Stomach (tissue), 8 donors: ENCODE measurements at regions not wholly inside any gene's neighbourhood (a gene's known extent, or its start where the extent isn't known, plus 50 kb on each side); places are given as distances from the start of the nearest gene placed in this dataset.

Source experiments
- DNase-seq, 2 donors: peaks; one replicate each; pipeline versions ENCODE4 v3.0.0 to v3.0.0-alpha.2; 2013 to 2019
- H3K27ac ChIP-seq, 5 donors: fragments of 200-600 bp in 4 of 5; sonication (generic) in 4 of 5; one replicate each; pipeline ENCODE4 v1.5.1; 2013 to 2019; ENCODE audit warnings: mild to moderate bottlenecking in 1 of 5, moderate library complexity in 1 of 5
- H3K27me3 ChIP-seq, 3 donors: fragments of 200-600 bp; sonication (generic); one replicate each; pipeline ENCODE4 v1.5.1; 2017 to 2019; ENCODE audit warnings: mixed run types in 1 of 3
- H3K36me3 ChIP-seq, 4 donors: fragments of 200-600 bp; sonication (generic); 1 replicate in 3 of 4; 2 replicates in 1 of 4; pipeline ENCODE4 v1.5.1; 2016 to 2019
- H3K4me1 ChIP-seq, 4 donors: fragments of 200-600 bp; sonication (generic); one replicate each; pipeline ENCODE4 v1.5.1; 2016 to 2019
- H3K4me3 ChIP-seq, 4 donors: fragments of 200-600 bp; sonication (generic) in 3 of 4; one replicate each; pipeline ENCODE4 v1.5.1; 2016 to 2019; ENCODE audit warnings: mild to moderate bottlenecking in 1 of 4
- H3K9me3 ChIP-seq, 4 donors: fragments of 200-600 bp; sonication (generic); one replicate each; pipeline ENCODE4 v1.5.1; 2016 to 2019
- CTCF ChIP-seq, 7 experiments: fragments of 450-650 bp in 4 of 7; fragments of 200-600 bp in 3 of 7; sonication (generic) in 3 of 7; IDR thresholded peaks; one replicate each; pipeline ENCODE4 v1.5.1; 2016 to 2019; ENCODE audit warnings: antibody characterized with exemption in 7 of 7, control low read depth in 2 of 7, mild to moderate bottlenecking in 1 of 7
- EP300 ChIP-seq: sonication (generic); formaldehyde crosslinking; IDR thresholded peaks from one replicate; pipeline ENCODE4 v1.6.1; 2017; ENCODE audit warnings: antibody characterized with exemption
- POLR2A ChIP-seq, 4 donors: fragments of 450-650 bp; IDR thresholded peaks; one replicate each; pipeline ENCODE4 v1.6.1; 2016; ENCODE audit warnings: antibody characterized with exemption in 4 of 4, control low read depth in 2 of 4, mild to moderate bottlenecking in 1 of 4, moderate library complexity in 1 of 4
- POLR2AphosphoS5 ChIP-seq, 3 donors: sonication (generic); formaldehyde crosslinking; IDR thresholded peaks; one replicate each; pipeline ENCODE4 v1.6.1; 2016; ENCODE audit warnings: antibody characterized with exemption in 3 of 3
- WGBS, 5 donors: extraction: QIAGEN DNeasy Blood & Tissue Kit in 3 of 5; methylation state at CpG; one replicate each; pipeline versions ENCODE4 v1.1.5 to v1.1.7; 2013 to 2018; 5-methylcytosine and 5-hydroxymethylcytosine counted together
- intact Hi-C: fragments of 100-400 bp; cut with DNase I; formaldehyde crosslinking; loops from one replicate; pipeline ENCODE4 v1.15.1; 2023; ENCODE audit warnings: low total_unique reads
- donor health status: healthy with polysubstance abuse.
- donor health status: Bipolar disorder and iron deficiency.
- donor health status: healthy.

- DNase-seq: no peak
- no peaks in the 10 kb centered on the region for H3K36me3 ChIP-seq
- H3K9me3 ChIP-seq: no peaks in the 10 kb centered on the region
- H3K4me3 ChIP-seq: no peak overlapping the region
- H3K27ac ChIP-seq: no peak overlapping the region
- 39 to 60% (median 41%) methylated on average over 4 of the region's 4 CpGs for WGBS, 5 donors
- peaks cover 0 to 8% (median 0%) of the 10 kb centered on the region in 3 donors for H3K27me3 ChIP-seq
- intact Hi-C loops: no loop called here
- no peak for TF ChIP-seq POLR2AphosphoS5 (IDR thresholded peaks at IDR 0.05)
- no peak for TF ChIP-seq EP300
- TF ChIP-seq CTCF (IDR thresholded peaks at IDR 0.05): no peak
- TF ChIP-seq POLR2A (IDR thresholded peaks at IDR 0.05): no peak
- no peaks in the 10 kb centered on the region for H3K4me1 ChIP-seq
These were observed 91.6 kb downstream of the THNSL2 start for GRCh38 chr2:88261725-88262124.

- H3K27ac ChIP-seq: no peak overlapping the region
- no peaks in the 10 kb centered on the region for H3K4me1 ChIP-seq
- no peaks in the 10 kb centered on the region for H3K36me3 ChIP-seq
- H3K27me3 ChIP-seq: peaks cover 0 to 8% (median 0%) of the 10 kb centered on the region in 3 donors
- no peak overlapping the region for H3K4me3 ChIP-seq
- H3K9me3 ChIP-seq: no peaks in the 10 kb centered on the region
- TF ChIP-seq EP300 (no peak), CTCF (IDR thresholded peaks at IDR 0.05) (no peak), POLR2A (IDR thresholded peaks at IDR 0.05) (no peak), POLR2AphosphoS5 (IDR thresholded peaks at IDR 0.05) (no peak)
- DNase-seq: peak in 1 of 2 donors; percentile 10
- WGBS, 5 donors: 74 to 88% (median 83%) methylated on average over 2 of the region's 2 CpGs
- intact Hi-C loops: no loop called here
These were observed 88.1 kb downstream of the THNSL2 start for GRCh38 chr2:88258208-88258607.

- peaks cover 0 to 12% (median 0%) of the 10 kb centered on the region in 3 donors for H3K27me3 ChIP-seq
- WGBS, 5 donors: 41 to 53% (median 50%) methylated on average over 3 of the region's 3 CpGs
- H3K27ac ChIP-seq: no peak overlapping the region
- no peak overlapping the region for H3K4me3 ChIP-seq
- H3K36me3 ChIP-seq: no peaks in the 10 kb centered on the region
- intact Hi-C loops: no loop called here
- no peaks in the 10 kb centered on the region for H3K4me1 ChIP-seq
- no peaks in the 10 kb centered on the region for H3K9me3 ChIP-seq
- TF ChIP-seq POLR2AphosphoS5 (IDR thresholded peaks at IDR 0.05) (no peak), EP300 (no peak)
- no peak for DNase-seq
These were observed 84.4 kb downstream of the THNSL2 start for GRCh38 chr2:88254437-88255091.

GRCh38 chr2:88253997-88254396 lies 83.9 kb downstream of the THNSL2 start:
- peaks cover 0 to 12% (median 0%) of the 10 kb centered on the region in 3 donors for H3K27me3 ChIP-seq
- intact Hi-C loops: no loop called here
- WGBS, 5 donors: 65 to 80% (median 74%) methylated on average over 1 of the region's 1 CpG
- no peaks in the 10 kb centered on the region for H3K36me3 ChIP-seq
- no peak overlapping the region for H3K4me3 ChIP-seq
- H3K9me3 ChIP-seq: no peaks in the 10 kb centered on the region
- H3K4me1 ChIP-seq: no peaks in the 10 kb centered on the region
- H3K27ac ChIP-seq: no peak overlapping the region
- no peak for DNase-seq
- TF ChIP-seq POLR2AphosphoS5 (IDR thresholded peaks at IDR 0.05) (no peak), CTCF (IDR thresholded peaks at IDR 0.05) (no peak), EP300 (no peak), POLR2A (IDR thresholded peaks at IDR 0.05) (no peak)

- intact Hi-C loops: no loop called here
These were observed 83.2 kb downstream of the THNSL2 start for GRCh38 chr2:88253375-88253774.

More at GRCh38 chr2:88253375-88253774, 83.2 kb downstream of the THNSL2 start:
- no peak overlapping the region for H3K27ac ChIP-seq
- H3K9me3 ChIP-seq: no peaks in the 10 kb centered on the region
- no peaks in the 10 kb centered on the region for H3K4me1 ChIP-seq
- peaks cover 0 to 15% (median 0%) of the 10 kb centered on the region in 3 donors for H3K27me3 ChIP-seq
- no peak for TF ChIP-seq EP300
- no peak for TF ChIP-seq POLR2A (IDR thresholded peaks at IDR 0.05)
- no peak for TF ChIP-seq CTCF (IDR thresholded peaks at IDR 0.05)
- no peak for TF ChIP-seq POLR2AphosphoS5 (IDR thresholded peaks at IDR 0.05)
- H3K36me3 ChIP-seq: no peaks in the 10 kb centered on the region
- DNase-seq: no peak
- no peak overlapping the region for H3K4me3 ChIP-seq
- 79 to 89% (median 85%) methylated on average over 7 of the region's 7 CpGs for WGBS, 5 donors
